Inferior parietal cortex (tissue), 1 donor: ENCODE measurements at regions not wholly inside any gene's neighbourhood (a gene's known extent, or its start where the extent isn't known, plus 50 kb on each side); places are given as distances from the start of the nearest gene placed in this dataset.

Source experiments
- DNase-seq: peaks from one replicate; pipeline ENCODE4 v3.0.0-alpha.2; 2016; ENCODE audit errors: extremely low spot score

DNA sequence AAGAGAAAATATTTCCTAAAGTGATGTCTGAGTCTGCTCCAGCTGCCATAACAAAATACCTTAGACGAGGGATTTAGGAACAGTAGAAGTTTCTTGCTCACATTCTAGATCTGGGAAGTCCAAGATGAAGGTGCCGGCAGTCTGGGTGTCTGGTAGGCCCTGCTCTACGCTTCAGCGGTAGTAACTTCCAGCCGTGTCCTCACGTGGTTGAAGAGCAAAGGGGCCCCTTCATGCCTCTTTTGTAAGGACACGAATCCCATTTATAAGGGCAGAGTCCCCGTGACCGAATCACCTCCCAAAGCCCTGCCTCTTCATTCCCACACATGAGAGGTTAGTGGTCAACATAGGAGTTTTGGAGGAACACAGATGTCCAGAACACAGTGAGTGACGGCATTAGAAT lies 52.2 kb upstream of the INPP5A start:
- no peak for DNase-seq

DNA sequence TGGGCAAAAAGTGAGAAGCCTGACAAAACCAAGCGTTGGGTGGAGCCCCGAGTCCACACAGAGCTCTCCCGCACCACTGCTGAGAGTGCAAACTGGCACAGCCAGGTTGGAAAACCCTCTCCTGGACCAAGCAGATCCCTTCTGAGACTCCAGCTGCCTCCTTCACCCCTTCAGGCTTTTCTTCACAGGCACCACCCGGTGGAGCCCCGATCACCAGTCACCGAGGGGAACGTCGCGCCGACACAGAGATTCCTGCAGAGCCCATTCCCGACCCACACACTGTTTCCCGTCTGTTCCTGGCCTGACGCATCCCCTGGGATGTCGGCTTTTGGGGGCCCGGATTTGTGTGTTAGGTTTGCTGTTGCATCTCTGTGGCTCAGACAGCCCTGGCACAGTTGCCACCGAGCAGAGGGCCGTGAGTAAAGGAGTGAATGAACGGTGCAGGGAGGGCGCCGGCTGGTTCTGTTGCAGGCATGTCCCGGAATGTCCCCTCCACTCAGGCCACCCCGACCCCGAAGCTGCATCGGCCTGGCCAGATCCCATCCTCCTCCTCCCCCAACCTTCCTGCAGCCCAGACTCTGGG lies 51.0 kb upstream of the INPP5A start:
- no peak for DNase-seq

DNA sequence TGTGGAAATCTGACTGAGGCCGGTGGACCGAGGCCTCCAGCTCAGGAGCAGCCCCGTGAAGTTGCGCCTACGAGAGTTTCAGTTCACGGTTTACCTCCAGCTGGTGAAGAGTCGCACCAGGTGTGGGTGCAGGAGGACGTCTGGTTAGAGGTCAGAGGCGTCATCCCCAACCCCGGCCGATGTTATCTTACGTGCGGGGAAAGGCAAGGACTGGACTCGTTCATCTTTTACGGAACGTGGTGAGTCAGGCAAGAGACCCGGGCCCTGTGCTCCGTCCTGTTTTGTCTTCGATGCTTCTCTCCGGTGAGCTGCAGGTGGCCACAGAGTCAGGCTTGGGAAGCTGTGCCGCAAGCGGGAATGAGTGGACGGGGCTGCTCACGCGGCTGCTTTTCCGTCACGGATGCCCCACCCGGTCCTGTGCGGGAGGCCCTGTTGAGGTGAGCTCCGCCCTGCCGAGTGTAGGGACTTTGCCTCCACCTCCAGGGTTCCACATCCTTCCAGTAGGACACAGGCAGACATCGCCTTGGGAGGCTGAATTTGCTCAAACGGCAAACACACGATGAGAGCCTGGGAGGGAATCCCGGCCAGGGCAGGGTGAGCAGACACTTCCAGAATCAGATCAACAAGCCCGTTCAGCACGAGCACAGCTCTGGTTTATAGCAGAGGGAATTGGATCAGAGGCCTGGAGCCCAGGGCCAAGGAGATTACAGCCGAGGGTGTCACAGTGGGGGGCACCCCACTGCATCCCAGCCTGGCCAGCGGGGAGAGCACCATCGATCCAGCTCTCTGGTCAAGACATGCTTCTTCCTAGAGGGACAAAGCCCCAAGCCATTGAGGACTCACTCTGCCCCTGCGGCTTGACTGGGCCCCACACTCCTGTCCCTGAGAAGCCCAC lies 50.1 kb upstream of the INPP5A start:
- no peak for DNase-seq
